ENCODE measurements at regions not wholly inside any gene's neighbourhood (a gene's known extent, or its start where the extent isn't known, plus 50 kb on each side); places are given as distances from the start of the nearest gene placed in this dataset.

DNA sequence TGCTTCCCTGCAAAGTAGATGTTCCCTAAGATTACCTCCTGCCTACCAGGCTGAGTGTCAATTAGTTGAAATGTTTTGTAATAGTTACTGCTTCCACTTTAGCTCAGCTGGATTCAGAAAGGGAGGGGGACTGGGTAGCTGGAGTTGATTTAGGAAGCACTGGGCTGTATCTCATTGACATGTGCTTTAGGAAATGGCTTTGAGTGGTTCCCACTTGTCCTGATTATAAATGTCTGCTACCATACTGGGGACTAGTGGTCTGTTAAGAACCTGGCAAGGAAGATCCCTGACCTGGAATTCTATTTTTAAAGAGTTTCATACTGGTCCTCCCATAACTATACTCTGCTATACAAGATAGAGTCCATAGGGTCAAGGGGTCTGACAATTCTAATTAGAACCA, 363.9 kb upstream of the PPP1R2C start:
- no peak for TF ChIP-seq JUNB (IDR thresholded peaks at IDR 0.05; ENCODE audit: unreplicated experiment)
- no peak overlapping the region for H3K27ac Mint-ChIP-seq
- H3K36me3 ChIP-seq (ENCODE audit: insufficient read depth), result no peaks in the 10 kb centered on the region
- H3K27ac ChIP-seq (ENCODE audit: low read depth), result no peak overlapping the region
- H3K9me3 Mint-ChIP-seq, result 0 out of 3 replicates have a peak, but pooled peaks cover 3% of the 10 kb centered on the region
- no peak overlapping the region for H3K4me3 Mint-ChIP-seq
- H3K4me1 ChIP-seq (ENCODE audit: insufficient read depth), result no peaks in the 10 kb centered on the region
- H3F3A ChIP-seq (replicated peaks; ENCODE audit: low read depth), result no peaks in the 10 kb centered on the region
- H4K20me1 ChIP-seq (replicated peaks; ENCODE audit: insufficient read depth), result no peaks in the 10 kb centered on the region
- H3K36me3 Mint-ChIP-seq (ENCODE audit: low read depth), result no peaks in the 10 kb centered on the region
- no peaks in the 10 kb centered on the region for H3K9me2 ChIP-seq (ENCODE audit: insufficient read depth)
- H2AFZ ChIP-seq, result no peak overlapping the region
- no peaks in the 10 kb centered on the region for H3K27me3 Mint-ChIP-seq (ENCODE audit: insufficient read depth, low read depth, poor library complexity)
- no peak overlapping the region for H3K4me3 ChIP-seq
- H3K27me3 ChIP-seq (ENCODE audit: insufficient read depth), result no peaks in the 10 kb centered on the region
- H3K79me2 ChIP-seq (replicated peaks; ENCODE audit: insufficient read depth), result no peaks in the 10 kb centered on the region
- no peak for ATAC-seq
- no peak for DNase-seq (ENCODE audit: low spot score)
- H3K4me2 ChIP-seq, result no peak overlapping the region
- no peaks in the 10 kb centered on the region for H3K4me1 Mint-ChIP-seq

DNA sequence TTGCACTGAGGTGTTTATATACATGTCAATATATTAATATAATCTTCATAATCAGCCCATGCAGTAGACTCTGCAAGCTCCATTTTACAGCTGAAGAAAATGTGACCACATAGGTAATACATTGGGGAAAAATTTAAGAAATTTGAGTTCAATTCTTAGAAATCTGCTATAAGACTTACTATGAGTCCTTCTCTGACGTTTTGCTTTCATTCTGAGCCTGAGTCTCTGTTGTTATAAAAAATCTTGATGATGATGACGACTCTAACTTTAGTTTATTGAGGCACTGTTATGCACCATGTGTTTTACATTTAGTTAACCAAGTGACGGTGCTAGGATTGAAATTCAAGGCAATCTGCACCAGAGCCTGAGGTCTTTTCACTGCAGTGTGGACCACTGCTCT, 370.3 kb upstream of the PPP1R2C start:
- no peak overlapping the region for H3K4me3 Mint-ChIP-seq
- peaks cover 2% of the 10 kb centered on the region; the same call in 2 of the 3 replicates for H3K4me1 Mint-ChIP-seq
- H3K4me3 ChIP-seq, result no peak overlapping the region
- H2AFZ ChIP-seq, result no peak overlapping the region
- no peaks in the 10 kb centered on the region for H4K20me1 ChIP-seq (replicated peaks; ENCODE audit: insufficient read depth)
- no peaks in the 10 kb centered on the region for H3K27me3 Mint-ChIP-seq (ENCODE audit: insufficient read depth, low read depth, poor library complexity)
- peaks cover 5% of the 10 kb centered on the region; the same call in 2 of the 3 replicates for H3K9me3 Mint-ChIP-seq
- no peak for DNase-seq (ENCODE audit: low spot score)
- H3K27ac Mint-ChIP-seq, result no peak overlapping the region
- H3K4me1 ChIP-seq (ENCODE audit: insufficient read depth), result peaks cover 5% of the 10 kb centered on the region; the same call in 1 of the 2 replicates
- no peaks in the 10 kb centered on the region for H3K36me3 ChIP-seq (ENCODE audit: insufficient read depth)
- no peaks in the 10 kb centered on the region for H3K9me2 ChIP-seq (ENCODE audit: insufficient read depth)
- H3K27ac ChIP-seq (ENCODE audit: low read depth), result no peak overlapping the region
- H3K36me3 Mint-ChIP-seq (ENCODE audit: low read depth), result peaks cover 3% of the 10 kb centered on the region
- H3K27me3 ChIP-seq (ENCODE audit: insufficient read depth), result no peaks in the 10 kb centered on the region
- no peaks in the 10 kb centered on the region for H3K79me2 ChIP-seq (replicated peaks; ENCODE audit: insufficient read depth)
- no peak overlapping the region for H3K4me2 ChIP-seq
- ATAC-seq, result no peak
- H3F3A ChIP-seq (replicated peaks; ENCODE audit: low read depth), result no peaks in the 10 kb centered on the region
- TF ChIP-seq CREB1 (CRISPR knock-in tag; IDR thresholded peaks at IDR 0.05; ENCODE audit: low read depth) (no peak), POLR2AphosphoS5 (IDR thresholded peaks at IDR 0.05; ENCODE audit: low read depth) (no peak), JUNB (IDR thresholded peaks at IDR 0.05; ENCODE audit: unreplicated experiment) (no peak), EZH2phosphoT487 (IDR thresholded peaks at IDR 0.05; ENCODE audit: unreplicated experiment) (no peak), NANOG (IDR thresholded peaks at IDR 0.05; ENCODE audit: borderline replicate concordance) (no peak), EZH2 (IDR thresholded peaks at IDR 0.05; ENCODE audit: low read depth, unreplicated experiment) (no peak), STAT1 (IDR thresholded peaks at IDR 0.05; ENCODE audit: unreplicated experiment) (no peak)
- TF ChIP-seq, protein P1, sequence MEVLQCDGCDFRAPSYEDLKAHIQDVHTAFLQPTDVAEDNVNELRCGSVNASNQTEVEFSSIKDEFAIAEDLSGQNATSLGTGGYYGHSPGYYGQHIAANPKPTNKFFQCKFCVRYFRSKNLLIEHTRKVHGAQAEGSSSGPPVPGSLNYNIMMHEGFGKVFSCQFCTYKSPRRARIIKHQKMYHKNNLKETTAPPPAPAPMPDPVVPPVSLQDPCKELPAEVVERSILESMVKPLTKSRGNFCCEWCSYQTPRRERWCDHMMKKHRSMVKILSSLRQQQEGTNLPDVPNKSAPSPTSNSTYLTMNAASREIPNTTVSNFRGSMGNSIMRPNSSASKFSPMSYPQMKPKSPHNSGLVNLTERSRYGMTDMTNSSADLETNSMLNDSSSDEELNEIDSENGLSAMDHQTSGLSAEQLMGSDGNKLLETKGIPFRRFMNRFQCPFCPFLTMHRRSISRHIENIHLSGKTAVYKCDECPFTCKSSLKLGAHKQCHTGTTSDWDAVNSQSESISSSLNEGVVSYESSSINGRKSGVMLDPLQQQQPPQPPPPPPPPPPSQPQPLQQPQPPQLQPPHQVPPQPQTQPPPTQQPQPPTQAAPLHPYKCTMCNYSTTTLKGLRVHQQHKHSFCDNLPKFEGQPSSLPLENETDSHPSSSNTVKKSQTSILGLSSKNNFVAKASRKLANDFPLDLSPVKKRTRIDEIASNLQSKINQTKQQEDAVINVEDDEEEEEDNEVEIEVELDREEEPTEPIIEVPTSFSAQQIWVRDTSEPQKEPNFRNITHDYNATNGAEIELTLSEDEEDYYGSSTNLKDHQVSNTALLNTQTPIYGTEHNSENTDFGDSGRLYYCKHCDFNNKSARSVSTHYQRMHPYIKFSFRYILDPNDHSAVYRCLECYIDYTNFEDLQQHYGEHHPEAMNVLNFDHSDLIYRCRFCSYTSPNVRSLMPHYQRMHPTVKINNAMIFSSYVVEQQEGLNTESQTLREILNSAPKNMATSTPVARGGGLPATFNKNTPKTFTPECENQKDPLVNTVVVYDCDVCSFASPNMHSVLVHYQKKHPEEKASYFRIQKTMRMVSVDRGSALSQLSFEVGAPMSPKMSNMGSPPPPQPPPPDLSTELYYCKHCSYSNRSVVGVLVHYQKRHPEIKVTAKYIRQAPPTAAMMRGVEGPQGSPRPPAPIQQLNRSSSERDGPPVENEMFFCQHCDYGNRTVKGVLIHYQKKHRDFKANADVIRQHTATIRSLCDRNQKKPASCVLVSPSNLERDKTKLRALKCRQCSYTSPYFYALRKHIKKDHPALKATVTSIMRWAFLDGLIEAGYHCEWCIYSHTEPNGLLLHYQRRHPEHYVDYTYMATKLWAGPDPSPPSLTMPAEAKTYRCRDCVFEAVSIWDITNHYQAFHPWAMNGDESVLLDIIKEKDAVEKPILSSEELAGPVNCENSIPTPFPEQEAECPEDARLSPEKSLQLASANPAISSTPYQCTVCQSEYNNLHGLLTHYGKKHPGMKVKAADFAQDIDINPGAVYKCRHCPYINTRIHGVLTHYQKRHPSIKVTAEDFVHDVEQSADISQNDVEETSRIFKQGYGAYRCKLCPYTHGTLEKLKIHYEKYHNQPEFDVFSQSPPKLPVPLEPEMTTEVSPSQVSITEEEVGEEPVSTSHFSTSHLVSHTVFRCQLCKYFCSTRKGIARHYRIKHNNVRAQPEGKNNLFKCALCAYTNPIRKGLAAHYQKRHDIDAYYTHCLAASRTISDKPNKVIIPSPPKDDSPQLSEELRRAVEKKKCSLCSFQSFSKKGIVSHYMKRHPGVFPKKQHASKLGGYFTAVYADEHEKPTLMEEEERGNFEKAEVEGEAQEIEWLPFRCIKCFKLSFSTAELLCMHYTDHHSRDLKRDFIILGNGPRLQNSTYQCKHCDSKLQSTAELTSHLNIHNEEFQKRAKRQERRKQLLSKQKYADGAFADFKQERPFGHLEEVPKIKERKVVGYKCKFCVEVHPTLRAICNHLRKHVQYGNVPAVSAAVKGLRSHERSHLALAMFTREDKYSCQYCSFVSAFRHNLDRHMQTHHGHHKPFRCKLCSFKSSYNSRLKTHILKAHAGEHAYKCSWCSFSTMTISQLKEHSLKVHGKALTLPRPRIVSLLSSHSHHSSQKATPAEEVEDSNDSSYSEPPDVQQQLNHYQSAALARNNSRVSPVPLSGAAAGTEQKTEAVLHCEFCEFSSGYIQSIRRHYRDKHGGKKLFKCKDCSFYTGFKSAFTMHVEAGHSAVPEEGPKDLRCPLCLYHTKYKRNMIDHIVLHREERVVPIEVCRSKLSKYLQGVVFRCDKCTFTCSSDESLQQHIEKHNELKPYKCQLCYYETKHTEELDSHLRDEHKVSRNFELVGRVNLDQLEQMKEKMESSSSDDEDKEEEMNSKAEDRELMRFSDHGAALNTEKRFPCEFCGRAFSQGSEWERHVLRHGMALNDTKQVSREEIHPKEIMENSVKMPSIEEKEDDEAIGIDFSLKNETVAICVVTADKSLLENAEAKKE (CRISPR knock-in tag; IDR thresholded peaks at IDR 0.05), result no peak
- TF ChIP-seq, protein P2, sequence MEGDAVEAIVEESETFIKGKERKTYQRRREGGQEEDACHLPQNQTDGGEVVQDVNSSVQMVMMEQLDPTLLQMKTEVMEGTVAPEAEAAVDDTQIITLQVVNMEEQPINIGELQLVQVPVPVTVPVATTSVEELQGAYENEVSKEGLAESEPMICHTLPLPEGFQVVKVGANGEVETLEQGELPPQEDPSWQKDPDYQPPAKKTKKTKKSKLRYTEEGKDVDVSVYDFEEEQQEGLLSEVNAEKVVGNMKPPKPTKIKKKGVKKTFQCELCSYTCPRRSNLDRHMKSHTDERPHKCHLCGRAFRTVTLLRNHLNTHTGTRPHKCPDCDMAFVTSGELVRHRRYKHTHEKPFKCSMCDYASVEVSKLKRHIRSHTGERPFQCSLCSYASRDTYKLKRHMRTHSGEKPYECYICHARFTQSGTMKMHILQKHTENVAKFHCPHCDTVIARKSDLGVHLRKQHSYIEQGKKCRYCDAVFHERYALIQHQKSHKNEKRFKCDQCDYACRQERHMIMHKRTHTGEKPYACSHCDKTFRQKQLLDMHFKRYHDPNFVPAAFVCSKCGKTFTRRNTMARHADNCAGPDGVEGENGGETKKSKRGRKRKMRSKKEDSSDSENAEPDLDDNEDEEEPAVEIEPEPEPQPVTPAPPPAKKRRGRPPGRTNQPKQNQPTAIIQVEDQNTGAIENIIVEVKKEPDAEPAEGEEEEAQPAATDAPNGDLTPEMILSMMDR (conservative IDR thresholded peaks at IDR 0.05; ENCODE audit: low read depth in 2 of 2), result no peak
- TF ChIP-seq, protein P3, sequence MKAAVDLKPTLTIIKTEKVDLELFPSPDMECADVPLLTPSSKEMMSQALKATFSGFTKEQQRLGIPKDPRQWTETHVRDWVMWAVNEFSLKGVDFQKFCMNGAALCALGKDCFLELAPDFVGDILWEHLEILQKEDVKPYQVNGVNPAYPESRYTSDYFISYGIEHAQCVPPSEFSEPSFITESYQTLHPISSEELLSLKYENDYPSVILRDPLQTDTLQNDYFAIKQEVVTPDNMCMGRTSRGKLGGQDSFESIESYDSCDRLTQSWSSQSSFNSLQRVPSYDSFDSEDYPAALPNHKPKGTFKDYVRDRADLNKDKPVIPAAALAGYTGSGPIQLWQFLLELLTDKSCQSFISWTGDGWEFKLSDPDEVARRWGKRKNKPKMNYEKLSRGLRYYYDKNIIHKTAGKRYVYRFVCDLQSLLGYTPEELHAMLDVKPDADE (IDR thresholded peaks at IDR 0.05), result no peak

Measured in GM23338 (cell line).